Esophagus squamous epithelium (tissue), 4 donors: ENCODE measurements at regions not wholly inside any gene's neighbourhood (a gene's known extent, or its start where the extent isn't known, plus 50 kb on each side); places are given as distances from the start of the nearest gene placed in this dataset.

ENCODE experiments used
- CTCF ChIP-seq, 6 experiments: fragments of 450-650 bp in 4 of 6; fragments of 200-600 bp in 2 of 6; sonication (generic) in 2 of 6; IDR thresholded peaks; one replicate each; pipeline ENCODE4 v1.5.1; 2016 to 2019; ENCODE audit warnings: antibody characterized with exemption in 6 of 6, mild to moderate bottlenecking in 4 of 6, moderate library complexity in 4 of 6
- POLR2A ChIP-seq, 4 donors: fragments of 450-650 bp; IDR thresholded peaks; one replicate each; pipeline ENCODE4 v1.6.1; 2017; ENCODE audit warnings: antibody characterized with exemption in 4 of 4, mild to moderate bottlenecking in 4 of 4, moderate library complexity in 3 of 4

- no peak for TF ChIP-seq CTCF (IDR thresholded peaks at IDR 0.05)
- TF ChIP-seq POLR2A (IDR thresholded peaks at IDR 0.05), result no peak
Measured at GRCh38 chr6:168225471-168225911, 94.1 kb downstream of the DACT2 start.
